HG02588 (cell line): ENCODE measurements at regions not wholly inside any gene's neighbourhood (a gene's known extent, or its start where the extent isn't known, plus 50 kb on each side); places are given as distances from the start of the nearest gene placed in this dataset.
"Not testable (repeated sequence)": the region's sequence is repeated elsewhere in the genome, so short reads cannot be mapped to it uniquely, and the experiment has no call there.

Source experiments
- ATAC-seq: cut with Tn5 transposase; IDR thresholded peaks from one replicate; pipeline ENCODE4 v1.9.1; 2021; ENCODE audit warnings: mild to moderate bottlenecking, moderate library complexity; ENCODE audit not compliant: unreplicated experiment

- ATAC-seq: no peak
Measured at GRCh38 chr1:38201431-38201830, 154.8 kb upstream of the POU3F1 start.

DNA sequence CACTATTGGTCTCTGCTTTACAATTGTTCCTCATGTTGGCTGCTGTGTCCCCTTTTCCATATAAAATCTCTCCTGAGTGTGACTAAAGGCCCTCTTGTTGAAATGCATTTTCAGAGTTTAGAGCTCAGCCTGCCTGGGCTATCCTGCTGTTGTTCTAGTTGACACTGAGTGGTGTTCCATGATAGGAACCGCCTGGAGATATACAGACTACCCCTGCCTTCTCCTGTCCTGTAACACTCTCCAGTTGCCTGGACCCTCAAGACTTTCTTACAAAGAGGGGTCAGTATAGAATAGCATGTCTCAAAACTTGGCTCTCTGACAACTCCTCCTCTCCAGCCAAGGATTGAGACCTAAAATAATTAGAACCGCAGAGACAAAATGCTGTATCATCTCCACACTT lies 152.0 kb upstream of the POU3F1 start:
- no peak for ATAC-seq

DNA sequence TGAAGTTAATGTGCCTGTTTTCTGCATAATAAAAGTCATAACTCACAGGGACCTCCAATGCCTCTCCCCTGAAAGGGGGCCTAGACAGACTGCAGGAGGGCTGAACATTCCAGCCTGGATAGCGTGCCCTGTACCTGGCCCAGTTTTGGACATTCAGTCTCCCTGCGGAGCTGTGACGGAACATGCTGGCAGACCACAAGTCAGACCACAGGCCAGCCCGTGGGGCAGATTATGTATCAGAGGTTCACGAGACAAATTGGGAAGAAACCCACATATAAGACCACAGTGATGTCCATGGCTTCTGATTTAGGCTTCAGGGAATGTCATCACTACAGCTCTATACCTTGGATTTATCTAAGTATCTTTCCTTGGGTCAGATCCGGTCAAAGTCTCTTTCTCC lies 151.5 kb upstream of the POU3F1 start:
- no peak for ATAC-seq

- no peak for ATAC-seq
Measured at GRCh38 chr1:38197312-38198061, 150.9 kb upstream of the POU3F1 start.

GRCh38 chr1:38194472-38194871 lies 147.9 kb upstream of the POU3F1 start:
- no peak for ATAC-seq

DNA sequence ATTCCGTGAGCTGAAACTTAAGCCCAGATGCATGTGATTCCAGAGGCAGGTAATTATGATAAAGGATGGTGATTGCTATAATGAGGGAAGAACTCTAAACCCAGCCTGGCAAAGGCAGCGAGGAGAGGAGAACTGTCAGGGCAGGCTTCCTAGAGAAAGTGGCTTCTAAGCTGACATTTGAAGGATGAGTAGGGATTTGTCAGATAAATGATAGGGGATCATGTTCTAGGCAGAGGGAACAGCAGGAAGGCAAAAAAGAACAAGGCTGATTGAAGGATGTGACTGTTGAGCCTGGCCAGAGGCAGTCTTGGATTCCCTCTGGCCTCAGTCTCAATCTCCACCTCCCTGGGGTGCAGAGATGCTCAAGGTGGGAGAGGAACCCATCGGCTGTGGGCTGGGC lies 146.4 kb upstream of the POU3F1 start:
- ATAC-seq: no peak

DNA sequence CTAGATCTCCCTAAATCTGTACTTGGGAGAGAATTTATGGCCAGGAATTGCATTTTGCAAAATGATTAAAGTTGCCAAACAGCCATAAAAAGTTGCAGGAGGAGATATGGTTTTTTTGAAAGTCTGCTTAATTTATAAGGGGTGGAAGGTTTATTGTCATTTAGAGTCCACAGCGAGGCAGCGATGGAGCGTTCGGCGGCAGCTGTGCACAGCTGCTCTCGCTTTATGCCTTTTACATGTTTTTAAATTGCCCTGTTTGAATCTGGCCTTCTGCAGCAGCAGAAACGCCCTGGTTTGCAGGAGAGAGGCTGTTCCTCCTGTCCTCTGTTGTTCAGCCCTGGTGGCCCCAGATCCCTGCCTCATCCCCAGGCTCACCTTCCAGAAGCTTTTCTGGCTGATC lies 144.9 kb upstream of the POU3F1 start:
- no peak for ATAC-seq

GRCh38 chr1:38190983-38191382 lies 144.4 kb upstream of the POU3F1 start:
- no peak for ATAC-seq

GRCh38 chr1:38187552-38187951 lies 141.0 kb upstream of the POU3F1 start:
- ATAC-seq: no peak

GRCh38 chr1:38186566-38186965 lies 140.0 kb upstream of the POU3F1 start:
- ATAC-seq: no peak

DNA sequence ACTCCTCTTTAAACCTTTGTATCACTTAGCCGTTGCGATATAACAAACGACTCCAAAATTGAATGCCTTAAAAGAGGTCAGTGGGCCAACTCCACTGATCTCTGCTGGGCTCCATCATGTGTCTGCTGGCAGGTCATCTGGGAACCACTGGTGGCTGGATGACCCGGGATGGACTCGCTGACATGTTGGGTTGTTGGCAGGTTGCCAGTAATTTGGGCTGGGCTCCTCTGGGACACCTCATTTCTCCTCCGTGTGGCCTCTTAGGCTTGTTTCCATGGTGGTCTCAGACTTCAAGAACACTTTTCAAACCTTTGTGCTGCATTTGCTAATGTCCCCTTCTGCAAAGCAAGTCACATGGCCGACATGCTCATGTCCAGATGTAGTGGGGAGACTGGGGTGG lies 139.3 kb upstream of the POU3F1 start:
- no peak for ATAC-seq

DNA sequence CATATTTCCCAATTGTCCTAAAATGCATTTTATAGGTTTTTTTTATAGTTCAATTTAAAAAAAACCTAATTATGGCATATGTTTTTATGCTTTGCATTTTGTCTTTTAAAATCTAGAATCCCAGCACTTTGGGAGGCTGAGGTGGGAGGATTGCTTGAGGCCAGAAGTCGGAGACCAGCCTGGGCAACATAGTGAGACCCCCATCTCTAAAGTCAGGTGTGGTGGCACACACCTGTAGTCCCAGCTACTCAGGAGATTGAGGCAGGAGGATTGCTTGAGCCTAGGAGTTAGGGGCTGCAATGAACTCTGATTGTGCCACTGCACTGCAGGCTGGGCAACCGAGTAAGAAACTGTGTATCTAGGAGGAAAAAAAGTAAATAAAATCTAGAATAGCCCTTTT lies 137.2 kb upstream of the POU3F1 start:
- ATAC-seq: no peak

GRCh38 chr1:38183096-38183495 lies 136.5 kb upstream of the POU3F1 start:
- no peak for ATAC-seq

- not testable (repeated sequence) for ATAC-seq
Measured at GRCh38 chr1:38180388-38180787, 133.8 kb upstream of the POU3F1 start.

DNA sequence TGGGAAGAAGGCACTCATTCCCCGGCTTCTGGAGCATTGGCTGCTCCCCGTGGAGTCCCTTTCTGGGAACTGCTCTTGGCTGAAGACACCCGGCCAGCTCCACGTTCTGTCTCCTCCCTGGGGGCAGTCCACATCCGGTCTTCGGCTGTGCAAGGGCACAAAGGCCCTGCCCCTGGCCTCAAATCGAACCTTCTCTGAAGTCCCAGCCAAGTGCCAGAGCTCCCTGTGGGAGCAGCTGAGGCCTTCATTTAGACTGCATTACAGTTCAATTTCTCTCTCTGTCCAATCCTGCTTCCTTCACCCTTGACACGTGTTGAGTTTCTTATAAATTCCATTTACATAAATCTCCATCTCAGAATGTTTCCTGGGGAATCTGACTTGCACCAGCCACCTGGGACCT lies 132.9 kb upstream of the POU3F1 start:
- ATAC-seq: no peak

DNA sequence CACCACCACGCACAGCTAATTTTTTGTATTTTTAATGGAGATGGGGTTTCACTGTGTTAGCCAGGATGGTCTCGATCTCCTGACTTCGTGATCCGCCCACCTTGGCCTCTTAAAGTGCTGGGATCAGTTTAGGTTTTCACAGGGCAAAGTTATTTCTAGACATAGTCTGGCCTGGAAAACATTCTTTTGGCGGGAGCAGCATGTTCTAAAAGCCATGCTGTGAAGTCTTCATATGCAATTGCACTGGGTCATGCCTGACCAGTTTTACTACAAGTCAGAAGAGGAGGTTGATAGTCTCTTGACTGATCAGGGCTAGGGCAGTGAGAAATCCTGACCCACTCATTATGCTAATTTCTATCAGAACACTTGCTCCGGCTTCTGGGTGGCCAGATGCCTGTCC lies 131.6 kb upstream of the POU3F1 start:
- no peak for ATAC-seq

DNA sequence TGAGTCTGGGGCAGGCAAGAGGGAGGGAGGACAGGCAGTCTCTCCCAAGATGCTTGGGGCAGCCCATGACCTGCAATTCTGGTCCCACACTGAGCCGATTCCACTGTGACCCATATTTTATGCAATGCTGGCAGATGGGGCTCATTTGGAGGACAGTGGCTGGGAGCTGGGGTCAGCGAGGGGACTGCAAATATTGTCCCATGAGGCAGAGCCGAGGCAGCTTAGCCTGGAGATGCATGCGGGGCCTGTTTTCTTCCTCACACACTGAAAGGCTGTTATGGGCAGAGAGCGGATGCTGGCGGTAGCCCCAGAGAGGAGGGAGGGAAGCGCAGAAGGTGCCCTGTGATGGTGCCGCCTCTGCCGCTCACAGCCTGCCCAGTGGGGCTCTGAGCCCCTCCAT lies 128.5 kb upstream of the POU3F1 start:
- ATAC-seq: no peak

GRCh38 chr1:38173848-38174247 lies 127.3 kb upstream of the POU3F1 start:
- ATAC-seq: no peak

DNA sequence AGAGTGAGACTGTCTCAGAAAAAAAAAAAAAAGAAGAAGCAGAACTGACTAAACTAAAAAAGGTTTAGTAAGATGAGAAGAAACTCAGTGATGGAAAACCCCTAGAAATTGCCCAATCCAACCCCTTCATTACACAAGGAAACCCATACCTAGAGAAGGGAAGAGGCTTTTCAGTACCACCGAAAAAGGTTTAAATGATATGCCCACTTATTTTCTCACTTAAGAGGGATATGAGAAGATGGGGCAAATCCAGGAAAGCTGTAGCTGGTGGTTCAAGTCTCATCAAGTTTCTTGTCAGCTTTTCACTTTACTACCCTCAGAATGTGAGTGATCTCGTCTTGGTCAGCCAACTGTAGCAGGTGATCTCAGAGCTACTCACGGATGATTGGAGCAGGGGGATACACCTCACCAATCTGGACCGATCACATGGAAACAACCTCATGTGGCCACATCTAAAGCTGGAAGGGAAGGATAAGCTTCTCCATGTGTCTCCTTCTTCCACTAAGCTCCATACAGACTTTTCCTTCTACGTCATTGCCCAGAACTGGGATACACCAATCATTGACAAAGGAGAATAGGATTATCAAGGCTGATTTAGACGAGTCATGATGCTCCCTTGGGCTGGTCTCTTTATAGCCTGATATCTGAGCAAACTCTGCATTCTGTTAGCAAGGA lies 126.7 kb upstream of the POU3F1 start:
- no peak for ATAC-seq

DNA sequence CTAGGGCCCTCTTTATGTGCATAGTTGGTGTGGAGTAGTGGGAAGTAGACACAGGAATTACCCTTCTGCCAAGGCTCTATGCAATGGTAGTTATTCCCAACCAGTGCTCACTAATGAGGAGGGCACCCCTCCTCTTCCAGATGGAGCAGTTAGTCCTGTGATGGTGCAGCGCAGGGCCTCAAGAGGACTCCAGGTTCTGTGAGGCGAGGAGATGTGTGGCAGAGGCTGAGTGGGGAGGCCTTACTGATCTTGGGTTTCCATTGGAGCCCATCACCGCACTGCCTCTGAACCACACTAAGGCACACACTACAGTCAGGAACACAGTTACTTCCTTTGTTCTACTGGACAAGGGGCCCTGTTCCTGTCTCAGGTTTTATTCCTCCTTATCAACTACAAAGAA lies 122.5 kb upstream of the POU3F1 start:
- ATAC-seq: no peak

DNA sequence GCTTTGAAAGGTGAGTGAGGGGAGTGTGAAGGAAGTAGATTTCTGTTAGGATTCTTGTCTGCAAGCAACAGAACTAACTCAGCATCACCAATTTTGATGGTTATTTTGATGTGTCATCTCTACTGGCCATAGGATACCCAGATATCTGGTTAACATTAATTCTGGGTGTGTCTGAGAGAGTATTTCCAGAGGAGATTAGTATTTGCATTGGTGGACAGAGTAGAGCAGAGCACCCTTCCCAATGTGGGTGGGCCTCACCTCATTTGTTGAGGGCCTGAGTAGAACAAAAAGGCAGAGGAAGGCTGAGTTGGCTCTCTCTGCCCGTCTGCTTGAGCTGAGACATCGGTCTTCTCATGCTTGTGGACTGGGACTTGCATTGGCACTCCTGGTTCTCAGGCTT lies 121.8 kb upstream of the POU3F1 start:
- no peak for ATAC-seq

DNA sequence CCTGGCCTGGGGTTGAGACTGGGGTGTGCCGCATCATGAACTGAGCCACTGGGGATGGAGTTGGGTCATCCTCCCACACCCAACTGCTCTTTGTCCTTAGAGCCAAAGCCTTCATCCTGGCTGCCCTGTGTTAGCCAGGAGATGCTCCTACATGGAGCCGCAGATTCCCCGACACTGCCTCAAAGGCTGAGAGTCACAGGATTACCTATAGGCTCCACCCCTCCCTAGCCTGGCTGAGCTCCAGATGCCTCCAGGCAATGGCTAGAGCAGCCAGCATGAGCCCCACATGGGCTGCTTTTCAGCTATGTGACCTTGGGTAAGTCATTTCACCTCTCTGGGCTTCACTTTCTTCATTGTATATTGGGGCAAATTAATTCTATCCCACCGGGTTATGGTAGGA lies 119.9 kb upstream of the POU3F1 start:
- ATAC-seq: no peak
